Neuronal stem cell (in vitro differentiated cells): ENCODE measurements at regions not wholly inside any gene's neighbourhood (a gene's known extent, or its start where the extent isn't known, plus 50 kb on each side); places are given as distances from the start of the nearest gene placed in this dataset.

Experiments used
- DNase-seq: peaks from one replicate; pipeline ENCODE4 v3.0.0-alpha.2; 2013; ENCODE audit warnings: low spot score
- H2AFZ ChIP-seq: one replicate; pipeline ENCODE4 v1.6.1; 2013; ENCODE audit warnings: mild to moderate bottlenecking, low read length, inconsistent platforms
- H2AK5ac ChIP-seq: 2 replicates; pipeline ENCODE4 v1.6.1; 2013; ENCODE audit warnings: low read depth, mild to moderate bottlenecking, inconsistent platforms, low read length, moderate library complexity, mixed read lengths
- H2BK120ac ChIP-seq: 2 replicates; pipeline ENCODE4 v1.6.1; 2013; ENCODE audit warnings: low read depth, mild to moderate bottlenecking, inconsistent platforms, low read length, moderate library complexity, mixed read lengths
- H2BK12ac ChIP-seq: one replicate; pipeline ENCODE4 v1.6.1; 2013; ENCODE audit warnings: low read length, inconsistent platforms
- H2BK15ac ChIP-seq: 2 replicates; pipeline ENCODE4 v1.6.1; 2013; ENCODE audit warnings: mild to moderate bottlenecking, low read length, inconsistent platforms, mixed read lengths
- H2BK5ac ChIP-seq: one replicate; pipeline ENCODE4 v1.6.1; 2013; ENCODE audit warnings: inconsistent platforms, mild to moderate bottlenecking, low read length, moderate library complexity
- H3K14ac ChIP-seq: one replicate; pipeline ENCODE4 v1.6.1; 2013; ENCODE audit warnings: low read length, inconsistent platforms
- H3K18ac ChIP-seq: 2 replicates; pipeline ENCODE4 v1.6.1; 2013; ENCODE audit warnings: low read length, inconsistent platforms
- H3K23ac ChIP-seq: 2 replicates; pipeline ENCODE4 v1.6.1; 2013; ENCODE audit warnings: low read depth, mild to moderate bottlenecking, mixed read lengths, low read length, inconsistent platforms; ENCODE audit not compliant: poor library complexity
- H3K27ac ChIP-seq: replicated peaks from 3 replicates; pipeline ENCODE4 v1.5.1; 2013; ENCODE audit warnings: low read length, inconsistent platforms
- H3K27me3 ChIP-seq, 3 experiments: 2 replicates each; pipeline ENCODE4 v1.6.1; 2013; ENCODE audit warnings: low read length in 3 of 3, mild to moderate bottlenecking in 2 of 3, inconsistent platforms in 1 of 3, low read depth in 1 of 3, mixed read lengths in 1 of 3, moderate library complexity in 1 of 3; ENCODE audit not compliant: control insufficient read depth in 3 of 3, insufficient read depth in 3 of 3
- H3K36me3 ChIP-seq, 2 donors: replicated peaks in 1 of 2; 2 replicates each; pipeline ENCODE4 v1.6.1; 2013; ENCODE audit warnings: low read length in 2 of 2; ENCODE audit not compliant: control insufficient read depth in 2 of 2, insufficient read depth in 2 of 2
- H3K4ac ChIP-seq: 2 replicates; pipeline ENCODE4 v1.6.1; 2013; ENCODE audit warnings: inconsistent platforms, mild to moderate bottlenecking, low read length, moderate library complexity
- H3K4me1 ChIP-seq, 2 donors: 1 replicate in 1 of 2; 2 replicates in 1 of 2; pipeline ENCODE4 v1.6.1; 2013; ENCODE audit warnings: low read length in 2 of 2, low read depth in 1 of 2; ENCODE audit not compliant: control insufficient read depth in 2 of 2, insufficient read depth in 1 of 2
- H3K4me2 ChIP-seq: one replicate; pipeline ENCODE4 v1.6.1; 2013; ENCODE audit warnings: mild to moderate bottlenecking, low read length, inconsistent platforms; ENCODE audit not compliant: insufficient read depth, poor library complexity, severe bottlenecking
- H3K4me3 ChIP-seq, 2 donors: 2 replicates each; pipeline ENCODE4 v1.5.1; 2013; ENCODE audit warnings: low read length in 2 of 2, mild to moderate bottlenecking in 2 of 2, inconsistent platforms in 1 of 2, moderate library complexity in 1 of 2
- H3K79me1 ChIP-seq: one replicate; pipeline ENCODE4 v1.6.1; 2013; ENCODE audit warnings: low read depth, mild to moderate bottlenecking, inconsistent platforms, low read length, moderate library complexity
- H3K9ac ChIP-seq: one replicate; pipeline ENCODE4 v1.6.1; 2013; ENCODE audit warnings: mild to moderate bottlenecking, low read depth, low read length, inconsistent platforms; ENCODE audit not compliant: poor library complexity
- H3K9me3 ChIP-seq, 2 donors: replicated peaks in 1 of 2; 2 replicates each; pipeline versions ENCODE3 to v1.6.1; 2013; ENCODE audit warnings: low read length in 2 of 2, mild to moderate bottlenecking in 2 of 2, inconsistent platforms in 1 of 2, low read depth in 1 of 2, mixed read lengths in 1 of 2, moderate library complexity in 1 of 2; ENCODE audit not compliant: control insufficient read depth in 2 of 2, insufficient read depth in 1 of 2
- H4K8ac ChIP-seq: one replicate; pipeline ENCODE4 v1.6.1; 2013; ENCODE audit warnings: low read depth, mild to moderate bottlenecking, inconsistent platforms, low read length, moderate library complexity
- H4K91ac ChIP-seq: one replicate; pipeline ENCODE4 v1.6.1; 2013; ENCODE audit warnings: low read length, low read depth, mild to moderate bottlenecking, inconsistent platforms; ENCODE audit not compliant: poor library complexity
- WGBS, 2 donors: extraction: QIAGEN DNeasy Blood & Tissue Kit; methylation state at CpG; one replicate each; pipeline ENCODE4 v1.1.7; 2013; ENCODE audit warnings: missing lambda C conversion rate in 2 of 2, mixed read lengths in 1 of 2; ENCODE audit not compliant: insufficient read length in 2 of 2, insufficient replicate concordance in 1 of 2; ENCODE audit errors: extremely low coverage in 2 of 2; 5-methylcytosine and 5-hydroxymethylcytosine counted together

DNA sequence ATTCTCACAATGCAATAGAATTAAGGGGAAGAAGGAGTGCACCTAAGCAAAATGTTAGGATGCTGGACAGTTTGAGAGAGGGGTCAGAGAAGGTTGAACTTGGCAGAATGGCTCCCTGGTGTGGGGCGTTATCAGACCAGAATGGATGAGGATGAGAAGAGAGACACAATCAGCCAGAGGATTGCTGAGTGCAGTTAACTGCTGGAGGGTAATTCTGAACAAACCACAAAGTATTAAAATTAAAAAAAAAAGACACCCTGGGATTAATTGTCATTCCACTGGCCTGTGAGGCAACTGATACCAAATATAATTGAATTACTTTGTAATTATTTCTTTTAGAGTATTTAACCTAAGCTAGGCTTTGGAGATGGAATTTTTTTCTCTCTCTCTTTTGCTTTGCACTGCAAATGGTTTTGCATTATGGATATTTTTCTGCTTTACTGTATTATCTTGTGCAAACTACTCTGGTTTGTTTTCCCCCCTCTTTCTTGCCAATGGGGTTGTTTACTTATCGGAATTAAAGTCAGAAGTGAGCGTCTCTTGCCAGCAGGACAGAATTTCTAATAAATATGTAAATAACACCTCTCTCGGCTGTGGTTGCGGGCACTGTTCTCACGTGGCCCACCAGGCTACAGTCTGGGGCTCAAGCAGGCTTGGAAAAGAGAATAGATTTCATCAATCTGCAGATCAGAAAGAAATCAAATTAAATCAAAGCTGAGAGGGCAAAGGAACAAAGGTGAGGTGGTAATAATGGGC lies 572.9 kb upstream of the CAMK1G start:
- no peak overlapping the region for H2BK15ac ChIP-seq

DNA sequence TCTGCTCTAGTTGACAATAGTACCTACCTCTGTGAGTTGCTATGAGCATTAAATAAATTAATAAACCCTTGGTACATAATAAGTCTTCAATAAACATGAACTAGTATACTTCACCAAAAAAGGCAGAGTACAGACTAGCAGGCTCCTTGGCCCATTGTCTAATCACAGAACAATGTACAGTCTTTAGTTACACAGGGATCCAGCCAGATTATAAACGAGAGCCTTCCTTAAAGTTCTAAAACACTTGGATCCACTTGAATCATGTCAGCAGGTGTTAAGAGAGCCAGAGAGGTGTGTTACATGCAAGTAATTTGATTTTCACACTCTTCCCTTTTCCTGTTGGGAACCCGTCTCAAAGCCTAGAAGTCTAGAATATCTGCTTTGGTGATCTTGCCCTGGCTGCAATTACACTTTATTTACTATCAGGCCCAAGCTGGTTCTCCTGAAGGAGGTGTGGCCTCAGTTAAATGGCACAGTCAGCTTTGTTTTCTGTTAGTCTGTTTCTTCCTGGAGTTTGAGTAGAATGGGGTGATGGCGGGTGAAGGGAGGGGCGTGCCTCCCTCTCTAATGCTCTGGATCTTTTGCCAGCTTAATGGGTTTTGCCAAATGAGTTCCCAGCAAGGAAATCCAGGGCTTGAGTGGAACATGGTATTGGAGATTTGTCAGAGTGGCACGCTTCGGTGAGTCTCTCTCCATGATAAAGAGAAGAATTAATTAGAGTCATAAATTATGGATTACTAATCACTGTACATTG lies 570.9 kb upstream of the CAMK1G start:
- H3K4ac ChIP-seq: no peak overlapping the region
- H3K36me3 ChIP-seq: no peaks in the 10 kb centered on the region
- no peak overlapping the region for H3K23ac ChIP-seq
- no peak overlapping the region for H2BK5ac ChIP-seq
- no peak overlapping the region for H3K14ac ChIP-seq
- no peak for DNase-seq
- H4K8ac ChIP-seq: no peak overlapping the region
- no peak overlapping the region for H3K4me3 ChIP-seq
- no peak overlapping the region for H3K27ac ChIP-seq
- no peak overlapping the region for H2AK5ac ChIP-seq
- H3K4me1 ChIP-seq: no peaks in the 10 kb centered on the region
- H3K4me2 ChIP-seq: no peak overlapping the region
- H2BK120ac ChIP-seq: no peak overlapping the region
- H3K9ac ChIP-seq: no peak overlapping the region
- H3K9me3 ChIP-seq: no peaks in the 10 kb centered on the region
- H3K18ac ChIP-seq: no peak overlapping the region
- H4K91ac ChIP-seq: no peak overlapping the region
- H3K27me3 ChIP-seq: no peaks in the 10 kb centered on the region
- no peak overlapping the region for H2BK12ac ChIP-seq
- H2AFZ ChIP-seq: no peak overlapping the region
- H2BK15ac ChIP-seq: no peak overlapping the region
- no peaks in the 10 kb centered on the region for H3K79me1 ChIP-seq
- WGBS, 2 donors: no CpG with 5 or more reads among the region's 6 CpGs

More for the DNA sequence above, 572.9 kb upstream of the CAMK1G start:
- no peak overlapping the region for H3K4me2 ChIP-seq
- H3K36me3 ChIP-seq: no peaks in the 10 kb centered on the region
- H3K9ac ChIP-seq: no peak overlapping the region
- H3K18ac ChIP-seq: no peak overlapping the region
- WGBS, 2 donors: no CpG with 5 or more reads among the region's 6 CpGs
- no peak overlapping the region for H3K4ac ChIP-seq
- H4K8ac ChIP-seq: no peak overlapping the region
- H2BK5ac ChIP-seq: no peak overlapping the region
- no peaks in the 10 kb centered on the region for H3K9me3 ChIP-seq
- no peak overlapping the region for H4K91ac ChIP-seq
- H3K23ac ChIP-seq: no peak overlapping the region
- no peak overlapping the region for H3K27ac ChIP-seq
- no peak overlapping the region for H3K14ac ChIP-seq
- H2AFZ ChIP-seq: no peak overlapping the region
- H3K27me3 ChIP-seq: no peaks in the 10 kb centered on the region
- DNase-seq: no peak
- H2AK5ac ChIP-seq: no peak overlapping the region
- no peaks in the 10 kb centered on the region for H3K4me1 ChIP-seq
- no peak overlapping the region for H2BK12ac ChIP-seq
- H3K4me3 ChIP-seq: no peak overlapping the region
- no peak overlapping the region for H2BK120ac ChIP-seq
- no peaks in the 10 kb centered on the region for H3K79me1 ChIP-seq

DNA sequence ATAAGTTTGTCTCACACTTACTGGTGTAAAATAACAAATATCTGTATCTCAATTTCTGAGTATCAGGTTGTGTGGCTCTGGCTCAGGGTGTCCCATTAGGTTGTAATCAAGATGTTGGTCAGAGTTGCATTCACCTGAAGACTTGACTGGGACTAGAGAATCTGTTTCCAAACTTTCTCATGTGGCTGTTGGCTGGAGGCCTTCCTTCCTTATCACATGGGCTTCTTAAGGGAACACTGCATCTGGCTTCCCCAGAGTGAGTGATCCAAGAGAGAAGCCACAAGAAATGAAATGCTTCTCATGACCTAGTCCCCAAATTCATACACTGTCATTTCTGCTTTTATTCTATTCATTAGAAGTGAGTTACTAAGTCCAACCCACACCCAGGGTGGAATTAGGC lies 568.4 kb upstream of the CAMK1G start:
- no peak overlapping the region for H3K18ac ChIP-seq
- H4K8ac ChIP-seq: no peak overlapping the region
- no peaks in the 10 kb centered on the region for H3K4me1 ChIP-seq
- H3K27me3 ChIP-seq: no peaks in the 10 kb centered on the region
- no peak overlapping the region for H2BK5ac ChIP-seq
- H4K91ac ChIP-seq: no peak overlapping the region
- no peaks in the 10 kb centered on the region for H3K36me3 ChIP-seq
- H3K79me1 ChIP-seq: no peaks in the 10 kb centered on the region
- H3K9me3 ChIP-seq: peaks cover 0 to 2% of the 10 kb centered on the region in 2 donors
- H2BK120ac ChIP-seq: no peak overlapping the region
- no peak overlapping the region for H2BK12ac ChIP-seq
- no peak overlapping the region for H3K4me2 ChIP-seq
- H3K23ac ChIP-seq: no peak overlapping the region
- H3K27ac ChIP-seq: no peak overlapping the region
- no peak overlapping the region for H3K9ac ChIP-seq
- no peak for DNase-seq
- no peak overlapping the region for H2AFZ ChIP-seq
- H2BK15ac ChIP-seq: no peak overlapping the region
- no peak overlapping the region for H3K14ac ChIP-seq
- H3K4me3 ChIP-seq: no peak overlapping the region
- no peak overlapping the region for H2AK5ac ChIP-seq
- H3K4ac ChIP-seq: no peak overlapping the region

GRCh38 chr1:209021622-209022021 lies 561.9 kb upstream of the CAMK1G start:
- peaks cover 0 to 2% of the 10 kb centered on the region in 2 donors for H3K9me3 ChIP-seq

More at GRCh38 chr1:209021622-209022021, 561.9 kb upstream of the CAMK1G start:
- H3K4me1 ChIP-seq: no peaks in the 10 kb centered on the region
- no peak overlapping the region for H2BK15ac ChIP-seq
- no peak overlapping the region for H2BK5ac ChIP-seq
- H2AK5ac ChIP-seq: no peak overlapping the region
- no peak overlapping the region for H3K4me3 ChIP-seq
- no peak overlapping the region for H2AFZ ChIP-seq
- no peak overlapping the region for H2BK12ac ChIP-seq
- H3K4ac ChIP-seq: no peak overlapping the region
- no peak overlapping the region for H3K14ac ChIP-seq
- H3K23ac ChIP-seq: no peak overlapping the region
- H4K91ac ChIP-seq: no peak overlapping the region
- no peaks in the 10 kb centered on the region for H3K27me3 ChIP-seq
- no peak overlapping the region for H3K27ac ChIP-seq
- no peaks in the 10 kb centered on the region for H3K79me1 ChIP-seq
- no peak overlapping the region for H3K18ac ChIP-seq
- no peaks in the 10 kb centered on the region for H3K36me3 ChIP-seq
- H2BK120ac ChIP-seq: no peak overlapping the region
- H3K4me2 ChIP-seq: no peak overlapping the region
- H4K8ac ChIP-seq: no peak overlapping the region
- no peak for DNase-seq
- no peak overlapping the region for H3K9ac ChIP-seq
